Stromal cell of bone marrow (primary cell): ENCODE measurements at regions not wholly inside any gene's neighbourhood (a gene's known extent, or its start where the extent isn't known, plus 50 kb on each side); places are given as distances from the start of the nearest gene placed in this dataset.
A peak's percentile ranks its signal among the peaks of the same experiment; 100 is the strongest.

ENCODE experiments used
- DNase-seq: peaks from one replicate; pipeline ENCODE4 v3.0.0-alpha.2; 2012; ENCODE audit warnings: low read depth

- no peak for DNase-seq
Measured at GRCh38 chr5:111676926-111677415, 80.0 kb downstream of the NREP start.

GRCh38 chr5:111676466-111676865 lies 80.5 kb downstream of the NREP start:
- peak; percentile 84 for DNase-seq

GRCh38 chr5:111675201-111675934 lies 81.6 kb downstream of the NREP start:
- DNase-seq, result no peak

- DNase-seq, result no peak
Measured at GRCh38 chr5:111673891-111674626, 82.9 kb downstream of the NREP start.

GRCh38 chr5:111672099-111672498 lies 84.9 kb downstream of the NREP start:
- DNase-seq, result no peak

GRCh38 chr5:111670826-111671492 lies 86.0 kb downstream of the NREP start:
- no peak for DNase-seq

GRCh38 chr5:111668477-111669414 lies 88.2 kb downstream of the NREP start:
- DNase-seq, result no peak

GRCh38 chr5:111667128-111667736 lies 89.8 kb downstream of the NREP start:
- no peak for DNase-seq

- DNase-seq, result no peak
Measured at GRCh38 chr5:111656580-111656979, 100.4 kb downstream of the NREP start.

GRCh38 chr5:111655169-111655924 lies 101.6 kb downstream of the NREP start:
- DNase-seq, result peak; percentile 82

GRCh38 chr5:111653408-111653807 lies 103.6 kb downstream of the NREP start:
- no peak for DNase-seq

- peak; percentile 7 for DNase-seq
Measured at GRCh38 chr5:111649516-111649915, 107.5 kb downstream of the NREP start.

GRCh38 chr5:111645303-111645838 lies 111.6 kb downstream of the NREP start:
- no peak for DNase-seq

- DNase-seq, result no peak
Measured at GRCh38 chr5:111643499-111643898, 113.5 kb downstream of the NREP start.

- peak; percentile 78 for DNase-seq
Measured at GRCh38 chr5:111641533-111642233, 115.3 kb downstream of the NREP start.

- DNase-seq, result no peak
Measured at GRCh38 chr5:111639912-111640311, 117.1 kb downstream of the NREP start.

GRCh38 chr5:111636736-111637135 lies 120.3 kb downstream of the NREP start:
- DNase-seq, result no peak

- peak; percentile 14 for DNase-seq
Measured at GRCh38 chr5:111635916-111636570, 121.0 kb downstream of the NREP start.
